Lower leg skin (tissue), 4 donors: ENCODE measurements at regions not wholly inside any gene's neighbourhood (a gene's known extent, or its start where the extent isn't known, plus 50 kb on each side); places are given as distances from the start of the nearest gene placed in this dataset.

Experiments used
- DNase-seq, 2 donors: peaks; one replicate each; pipeline ENCODE4 v3.0.0-alpha.2; 2019; ENCODE audit warnings: low spot score in 2 of 2
- H3K4me3 ChIP-seq: fragments of 200-600 bp; sonication (generic); 2 replicates; pipeline ENCODE4 v1.5.1; 2017; ENCODE audit warnings: mild to moderate bottlenecking, low read depth; ENCODE audit not compliant: poor library complexity, severe bottlenecking
- CTCF ChIP-seq, 3 donors: fragments of 450-650 bp; IDR thresholded peaks; one replicate each; pipeline ENCODE4 v1.5.1; 2016; ENCODE audit warnings: antibody characterized with exemption in 3 of 3, mild to moderate bottlenecking in 3 of 3, moderate library complexity in 2 of 3
- POLR2A ChIP-seq, 2 donors: fragments of 450-650 bp; IDR thresholded peaks; one replicate each; pipeline ENCODE4 v1.6.1; 2016 to 2017; ENCODE audit warnings: antibody characterized with exemption in 2 of 2, mild to moderate bottlenecking in 1 of 2, moderate library complexity in 1 of 2
- WGBS, 2 donors: methylation state at CpG; one replicate each; pipeline ENCODE4 v1.1.5; 2018; 5-methylcytosine and 5-hydroxymethylcytosine counted together
- intact Hi-C: fragments of 100-400 bp; cut with DNase I; formaldehyde crosslinking; loops from one replicate; pipeline ENCODE4 v1.15.0; 2023; ENCODE audit warnings: low total_unique reads

GRCh38 chr6:30832864-30833263 is 51.5 kb upstream of the DDR1 start:
- WGBS, 2 donors: 84 to 99% methylated on average over 5 of the region's 5 CpGs
- TF ChIP-seq CTCF (IDR thresholded peaks at IDR 0.05) (no peak), POLR2A (IDR thresholded peaks at IDR 0.05) (no peak)
- intact Hi-C loops: no loop called here
- no peak overlapping the region for H3K4me3 ChIP-seq
- DNase-seq: no peak

GRCh38 chr6:30830438-30830837 is 53.9 kb upstream of the DDR1 start:
- no peak overlapping the region for H3K4me3 ChIP-seq

GRCh38 chr6:30829639-30830255 is 54.6 kb upstream of the DDR1 start:
- WGBS, 2 donors: 75 to 82% methylated on average over 6 of the region's 6 CpGs
- TF ChIP-seq CTCF (IDR thresholded peaks at IDR 0.05) (no peak), POLR2A (IDR thresholded peaks at IDR 0.05) (no peak)
- intact Hi-C loops: loop anchor here (5.0 kb wide), 2 partner anchors 48 to 258 kb away; no protein-coding TSS in a partner anchor
- no peak for DNase-seq
- no peak overlapping the region for H3K4me3 ChIP-seq

More at GRCh38 chr6:30830438-30830837, 53.9 kb upstream of the DDR1 start:
- intact Hi-C loops: no loop called here
- WGBS, 2 donors: 51 to 64% methylated on average over 3 of the region's 3 CpGs
- no peak for DNase-seq
- TF ChIP-seq CTCF (IDR thresholded peaks at IDR 0.05) (no peak), POLR2A (IDR thresholded peaks at IDR 0.05) (no peak)

GRCh38 chr6:30829033-30829432 is 55.3 kb upstream of the DDR1 start:
- TF ChIP-seq CTCF (IDR thresholded peaks at IDR 0.05): no peak
- TF ChIP-seq POLR2A (IDR thresholded peaks at IDR 0.05): no peak
- DNase-seq: no peak
- 92% methylated on average over 4 of the region's 4 CpGs for WGBS, 2 donors
- intact Hi-C loops: loop anchor here (5.0 kb wide), 2 partner anchors 48 to 258 kb away; no protein-coding TSS in a partner anchor
- no peak overlapping the region for H3K4me3 ChIP-seq

- WGBS, 2 donors: 19 to 27% methylated on average over 11 to 12 of the region's 12 CpGs
- TF ChIP-seq CTCF (IDR thresholded peaks at IDR 0.05) (peak in 2 of 3 donors; percentile 48 to 90), POLR2A (IDR thresholded peaks at IDR 0.05) (no peak)
- DNase-seq: peak; percentile 91 to 98
- intact Hi-C loops: loop anchor here (5.0 kb wide), 2 partner anchors 49 to 259 kb away; no protein-coding TSS in a partner anchor
- H3K4me3 ChIP-seq: no peak overlapping the region
Measured at GRCh38 chr6:30828027-30828962, 56.0 kb upstream of the DDR1 start.
